ENCODE measurements at regions not wholly inside any gene's neighbourhood (a gene's known extent, or its start where the extent isn't known, plus 50 kb on each side); places are given as distances from the start of the nearest gene placed in this dataset.

DNA sequence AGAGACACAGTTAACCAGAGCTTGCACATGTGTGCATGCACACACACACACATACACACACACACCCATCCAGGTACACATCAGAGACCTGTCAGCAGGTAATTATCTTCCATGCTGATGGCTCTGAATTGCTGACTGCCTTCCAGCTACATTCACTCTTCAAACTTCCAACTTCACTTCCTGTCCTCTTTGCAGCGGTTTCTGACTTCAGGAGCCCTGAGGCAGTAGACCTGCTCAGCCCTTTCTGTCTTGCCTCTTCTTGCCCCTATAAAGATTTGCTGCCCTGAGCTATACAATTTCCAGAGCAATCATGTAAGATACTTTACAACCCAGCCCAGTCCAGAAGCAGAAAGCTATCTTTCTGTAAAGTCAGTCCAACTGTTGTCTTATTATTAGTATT is 310.2 kb downstream of the FGFR2 start:
- Histone ChIP-seq H3K4me1 (ENCODE audit: insufficient read depth, low read length) (no peaks in the 10 kb centered on the region), H3K4me3 (ENCODE audit: low read length in 2 of 2) (no peak overlapping the region), H3K27me3 (ENCODE audit: insufficient read depth, low read length) (no peaks in the 10 kb centered on the region), H3K9me3 (ENCODE audit: control insufficient read depth in 1 of 2, low read length in 2 of 2) (no peaks in the 10 kb centered on the region), H3K27ac (ENCODE audit: low read depth, low read length) (no peak overlapping the region), H3K36me3 (ENCODE audit: insufficient read depth, low read length) (no peaks in the 10 kb centered on the region)
- peak overlapping the region in 1 of 8 donors; percentile 27 for H3K4me3 Mint-ChIP-seq
- H3K27me3 Mint-ChIP-seq = peaks cover 0 to 3% of the 10 kb centered on the region in 2 donors
- ChIA-PET CTCF (ENCODE audit: partially characterized antibody) (no interaction called here), POLR2A (ENCODE audit: partially characterized antibody) (no interaction called here)
- H3K27ac Mint-ChIP-seq = no peak overlapping the region
- peaks cover 0 to 2% (median under 1%) of the 10 kb centered on the region in 8 donors for H3K9me3 Mint-ChIP-seq
- H3K36me3 Mint-ChIP-seq = no peaks in the 10 kb centered on the region
- DNase-seq = no peak
- intact Hi-C loops (cut with micrococcal nuclease) = no loop called here
- H3K4me1 Mint-ChIP-seq = no peaks in the 10 kb centered on the region

- CTCF ChIA-PET (ENCODE audit: partially characterized antibody) = no interaction called here
- H3K4me3 ChIP-seq (ENCODE audit: low read length in 2 of 2) = no peak overlapping the region
- intact Hi-C loops (cut with micrococcal nuclease) = no loop called here
- H3K36me3 Mint-ChIP-seq = no peaks in the 10 kb centered on the region
- H3K4me1 ChIP-seq (ENCODE audit: insufficient read depth, low read length) = no peaks in the 10 kb centered on the region
- H3K27me3 ChIP-seq (ENCODE audit: insufficient read depth, low read length) = no peaks in the 10 kb centered on the region
- H3K36me3 ChIP-seq (ENCODE audit: insufficient read depth, low read length) = no peaks in the 10 kb centered on the region
- no peaks in the 10 kb centered on the region for H3K4me1 Mint-ChIP-seq
- POLR2A ChIA-PET (ENCODE audit: partially characterized antibody) = no interaction called here
- H3K27ac Mint-ChIP-seq = no peak overlapping the region
- no peak overlapping the region for H3K27ac ChIP-seq (ENCODE audit: low read depth, low read length)
- no peaks in the 10 kb centered on the region for H3K9me3 ChIP-seq (ENCODE audit: control insufficient read depth in 1 of 2, low read length in 2 of 2)
- DNase-seq = no peak
- no peak overlapping the region for H3K4me3 Mint-ChIP-seq
- H3K27me3 Mint-ChIP-seq = peaks cover 0 to 6% of the 10 kb centered on the region in 2 donors
- H3K9me3 Mint-ChIP-seq = peaks cover 0 to 2% (median under 1%) of the 10 kb centered on the region in 8 donors
Observed at GRCh38 chr10:121288864-121289661, 309.2 kb downstream of the FGFR2 start.

- peaks cover 0 to 2% (median 1%) of the 10 kb centered on the region in 8 donors for H3K9me3 Mint-ChIP-seq
- H3K4me1 Mint-ChIP-seq = no peaks in the 10 kb centered on the region
- no peaks in the 10 kb centered on the region for H3K27me3 ChIP-seq (ENCODE audit: insufficient read depth, low read length)
- intact Hi-C loops (cut with micrococcal nuclease) = no loop called here
- H3K27me3 Mint-ChIP-seq = peaks cover 0 to 6% of the 10 kb centered on the region in 2 donors
- H3K36me3 ChIP-seq (ENCODE audit: insufficient read depth, low read length) = no peaks in the 10 kb centered on the region
- H3K4me1 ChIP-seq (ENCODE audit: insufficient read depth, low read length) = no peaks in the 10 kb centered on the region
- no peak overlapping the region for H3K27ac ChIP-seq (ENCODE audit: low read depth, low read length)
- no peak overlapping the region for H3K4me3 ChIP-seq (ENCODE audit: low read length in 2 of 2)
- no peaks in the 10 kb centered on the region for H3K36me3 Mint-ChIP-seq
- CTCF ChIA-PET (ENCODE audit: partially characterized antibody) = no interaction called here
- no peak overlapping the region for H3K27ac Mint-ChIP-seq
- DNase-seq = no peak
- POLR2A ChIA-PET (ENCODE audit: partially characterized antibody) = no interaction called here
- no peaks in the 10 kb centered on the region for H3K9me3 ChIP-seq (ENCODE audit: control insufficient read depth in 1 of 2, low read length in 2 of 2)
- H3K4me3 Mint-ChIP-seq = no peak overlapping the region
Observed at GRCh38 chr10:121289800-121290199, 308.4 kb downstream of the FGFR2 start.

DNA sequence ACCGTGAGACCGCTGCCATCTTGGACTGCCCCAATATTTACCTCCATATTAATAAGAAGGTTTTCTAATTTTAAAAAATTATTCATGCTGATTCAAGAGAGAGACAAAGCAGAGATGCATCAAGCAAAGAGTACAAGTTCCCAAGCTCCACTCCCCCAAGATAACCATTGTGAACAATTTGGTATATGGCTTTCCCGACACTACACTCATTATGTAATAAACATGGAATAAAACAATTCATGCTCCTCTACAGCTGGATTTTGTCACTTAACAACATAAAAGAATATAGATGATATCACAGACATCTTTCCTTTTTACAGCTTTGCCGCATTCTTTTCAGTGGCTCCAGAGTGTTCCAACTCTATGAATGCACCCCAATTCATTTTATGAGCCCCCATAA is 307.6 kb downstream of the FGFR2 start:
- no peak for DNase-seq
- POLR2A ChIA-PET (ENCODE audit: partially characterized antibody) = no interaction called here
- no peaks in the 10 kb centered on the region for H3K4me1 ChIP-seq (ENCODE audit: insufficient read depth, low read length)
- Mint-ChIP-seq H3K4me1 (no peaks in the 10 kb centered on the region), H3K27ac (no peak overlapping the region), H3K27me3 (peaks cover 0 to 6% of the 10 kb centered on the region in 2 donors), H3K36me3 (no peaks in the 10 kb centered on the region), H3K4me3 (no peak overlapping the region), H3K9me3 (peaks cover 0 to 2% (median 1%) of the 10 kb centered on the region in 8 donors)
- intact Hi-C loops (cut with micrococcal nuclease) = no loop called here
- H3K27me3 ChIP-seq (ENCODE audit: insufficient read depth, low read length) = no peaks in the 10 kb centered on the region
- no peaks in the 10 kb centered on the region for H3K9me3 ChIP-seq (ENCODE audit: control insufficient read depth in 1 of 2, low read length in 2 of 2)
- no peak overlapping the region for H3K4me3 ChIP-seq (ENCODE audit: low read length in 2 of 2)
- H3K27ac ChIP-seq (ENCODE audit: low read depth, low read length) = no peak overlapping the region
- H3K36me3 ChIP-seq (ENCODE audit: insufficient read depth, low read length) = no peaks in the 10 kb centered on the region
- CTCF ChIA-PET (ENCODE audit: partially characterized antibody) = no interaction called here

GRCh38 chr10:121291376-121291775 is 306.9 kb downstream of the FGFR2 start:
- intact Hi-C loops (cut with micrococcal nuclease) = no loop called here
- Histone ChIP-seq H3K27ac (ENCODE audit: low read depth, low read length) (no peak overlapping the region), H3K36me3 (ENCODE audit: insufficient read depth, low read length) (no peaks in the 10 kb centered on the region), H3K27me3 (ENCODE audit: insufficient read depth, low read length) (no peaks in the 10 kb centered on the region), H3K4me1 (ENCODE audit: insufficient read depth, low read length) (no peaks in the 10 kb centered on the region), H3K9me3 (ENCODE audit: control insufficient read depth in 1 of 2, low read length in 2 of 2) (no peaks in the 10 kb centered on the region), H3K4me3 (ENCODE audit: low read length in 2 of 2) (no peak overlapping the region)
- H3K27ac Mint-ChIP-seq = peak overlapping the region in 1 of 7 donors; percentile 62
- no peak overlapping the region for H3K4me3 Mint-ChIP-seq
- no peaks in the 10 kb centered on the region for H3K36me3 Mint-ChIP-seq
- peaks cover 0 to 6% of the 10 kb centered on the region in 2 donors for H3K27me3 Mint-ChIP-seq
- peaks cover 0 to 2% (median 1%) of the 10 kb centered on the region in 8 donors for H3K9me3 Mint-ChIP-seq
- ChIA-PET CTCF (ENCODE audit: partially characterized antibody) (no interaction called here), POLR2A (ENCODE audit: partially characterized antibody) (no interaction called here)
- no peak for DNase-seq
- H3K4me1 Mint-ChIP-seq = no peaks in the 10 kb centered on the region

DNA sequence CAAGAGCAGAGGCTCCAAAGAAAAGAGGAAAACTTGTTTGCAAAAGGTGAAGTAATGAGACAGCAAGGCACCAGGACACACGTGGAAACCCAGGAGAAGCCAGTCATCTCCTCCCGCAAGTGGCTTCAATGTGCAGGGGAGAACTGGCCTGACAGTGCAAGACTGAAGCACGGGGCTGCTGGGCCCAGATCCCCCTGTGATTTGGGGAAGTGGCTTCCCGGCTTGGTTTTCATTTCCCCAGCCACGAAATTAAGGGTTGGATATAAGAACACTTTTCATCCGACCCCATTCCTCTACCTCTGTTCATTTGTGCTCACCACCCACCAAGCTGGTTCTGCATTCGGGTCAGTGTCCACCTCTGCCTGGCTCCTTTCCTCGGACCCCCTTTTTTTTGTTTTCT is 306.4 kb downstream of the FGFR2 start:
- intact Hi-C loops (cut with micrococcal nuclease) = no loop called here
- Mint-ChIP-seq H3K27ac (no peak overlapping the region), H3K4me3 (no peak overlapping the region), H3K36me3 (no peaks in the 10 kb centered on the region), H3K9me3 (peaks cover 0 to 2% (median 1%) of the 10 kb centered on the region in 8 donors), H3K4me1 (no peaks in the 10 kb centered on the region), H3K27me3 (peaks cover 0 to 6% of the 10 kb centered on the region in 2 donors)
- H3K27me3 ChIP-seq (ENCODE audit: insufficient read depth, low read length) = no peaks in the 10 kb centered on the region
- no peak overlapping the region for H3K4me3 ChIP-seq (ENCODE audit: low read length in 2 of 2)
- no peak for DNase-seq
- H3K36me3 ChIP-seq (ENCODE audit: insufficient read depth, low read length) = no peaks in the 10 kb centered on the region
- POLR2A ChIA-PET (ENCODE audit: partially characterized antibody) = no interaction called here
- no peaks in the 10 kb centered on the region for H3K9me3 ChIP-seq (ENCODE audit: control insufficient read depth in 1 of 2, low read length in 2 of 2)
- no peaks in the 10 kb centered on the region for H3K4me1 ChIP-seq (ENCODE audit: insufficient read depth, low read length)
- no peak overlapping the region for H3K27ac ChIP-seq (ENCODE audit: low read depth, low read length)
- CTCF ChIA-PET (ENCODE audit: partially characterized antibody) = no interaction called here

GRCh38 chr10:121292321-121292720 is 305.9 kb downstream of the FGFR2 start:
- Mint-ChIP-seq H3K27ac (no peak overlapping the region), H3K4me1 (no peaks in the 10 kb centered on the region), H3K9me3 (peaks cover 0 to 2% (median 0%) of the 10 kb centered on the region in 8 donors), H3K27me3 (peaks cover 0 to 6% of the 10 kb centered on the region in 2 donors), H3K4me3 (no peak overlapping the region), H3K36me3 (no peaks in the 10 kb centered on the region)
- no peaks in the 10 kb centered on the region for H3K4me1 ChIP-seq (ENCODE audit: insufficient read depth, low read length)
- no peaks in the 10 kb centered on the region for H3K9me3 ChIP-seq (ENCODE audit: control insufficient read depth in 1 of 2, low read length in 2 of 2)
- H3K27me3 ChIP-seq (ENCODE audit: insufficient read depth, low read length) = no peaks in the 10 kb centered on the region
- no peak overlapping the region for H3K4me3 ChIP-seq (ENCODE audit: low read length in 2 of 2)
- no peaks in the 10 kb centered on the region for H3K36me3 ChIP-seq (ENCODE audit: insufficient read depth, low read length)
- intact Hi-C loops (cut with micrococcal nuclease) = no loop called here
- no peak for DNase-seq
- ChIA-PET POLR2A (ENCODE audit: partially characterized antibody) (no interaction called here), CTCF (ENCODE audit: partially characterized antibody) (no interaction called here)
- H3K27ac ChIP-seq (ENCODE audit: low read depth, low read length) = no peak overlapping the region

All from CD4-positive, alpha-beta memory T cell (primary cell).